NAMALWA (cell line): ENCODE measurements at regions not wholly inside any gene's neighbourhood (a gene's known extent, or its start where the extent isn't known, plus 50 kb on each side); places are given as distances from the start of the nearest gene placed in this dataset.

ENCODE experiments used
- DNase-seq: peaks from one replicate; pipeline ENCODE4 v3.0.0-alpha.2; 2015; ENCODE audit warnings: low spot score

DNA sequence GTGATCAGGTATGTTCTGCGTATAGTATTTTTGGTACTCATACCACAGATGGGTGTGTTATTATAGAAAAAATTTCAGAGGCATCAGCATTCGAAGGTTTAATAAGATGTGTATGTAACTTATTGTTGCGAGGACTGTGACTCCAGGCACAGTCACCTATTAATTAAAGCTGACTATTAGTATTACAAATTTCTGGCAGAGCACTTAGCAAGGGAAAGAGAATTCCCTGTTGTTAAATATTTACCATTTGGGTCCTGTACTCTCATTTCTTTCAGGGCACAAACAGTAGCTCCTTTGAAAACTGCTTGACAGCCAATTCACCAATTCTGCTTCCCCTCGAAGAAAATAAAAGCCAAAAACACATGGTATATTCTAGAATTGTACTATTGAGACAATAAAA is 653.8 kb downstream of the ELAVL2 start:
- DNase-seq: no peak

DNA sequence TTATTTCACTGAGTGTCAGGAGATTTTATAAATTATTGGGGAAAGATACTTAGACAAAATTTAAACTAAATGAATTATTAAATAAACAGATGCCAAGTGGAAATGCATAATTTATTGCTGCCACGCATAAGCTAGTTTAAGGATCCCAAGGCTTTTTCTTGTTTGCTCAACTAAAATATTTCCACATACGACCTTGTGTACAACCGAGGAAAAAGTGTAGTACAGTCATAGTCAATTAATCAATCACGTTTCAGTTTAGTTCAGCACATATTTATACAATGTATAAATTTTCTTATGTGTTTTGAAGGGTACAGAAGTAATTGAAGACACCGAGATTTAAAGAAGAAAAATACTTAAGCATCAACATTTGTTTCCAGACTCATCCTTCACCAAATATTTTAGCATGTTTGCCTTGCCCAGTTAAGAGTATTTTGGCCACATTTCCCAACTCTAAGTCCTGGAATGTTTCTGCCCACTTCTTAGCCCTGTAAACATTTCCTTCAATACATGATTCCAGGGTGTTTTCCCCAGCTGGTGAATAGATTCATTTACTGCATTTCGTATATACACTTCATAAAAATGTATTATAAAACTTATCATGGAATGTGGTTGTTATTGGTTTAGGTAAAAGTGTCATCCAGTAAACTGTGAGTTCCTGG is 652.9 kb downstream of the ELAVL2 start:
- DNase-seq: no peak

- no peak for DNase-seq
Observed at GRCh38 chr9:23194281-23194680, 631.8 kb downstream of the ELAVL2 start.

- DNase-seq: no peak
Observed at GRCh38 chr9:23215688-23216087, 610.4 kb downstream of the ELAVL2 start.

- DNase-seq: no peak
Observed at GRCh38 chr9:23219471-23219870, 606.6 kb downstream of the ELAVL2 start.

- no peak for DNase-seq
Observed at GRCh38 chr9:23220171-23220570, 605.9 kb downstream of the ELAVL2 start.

DNA sequence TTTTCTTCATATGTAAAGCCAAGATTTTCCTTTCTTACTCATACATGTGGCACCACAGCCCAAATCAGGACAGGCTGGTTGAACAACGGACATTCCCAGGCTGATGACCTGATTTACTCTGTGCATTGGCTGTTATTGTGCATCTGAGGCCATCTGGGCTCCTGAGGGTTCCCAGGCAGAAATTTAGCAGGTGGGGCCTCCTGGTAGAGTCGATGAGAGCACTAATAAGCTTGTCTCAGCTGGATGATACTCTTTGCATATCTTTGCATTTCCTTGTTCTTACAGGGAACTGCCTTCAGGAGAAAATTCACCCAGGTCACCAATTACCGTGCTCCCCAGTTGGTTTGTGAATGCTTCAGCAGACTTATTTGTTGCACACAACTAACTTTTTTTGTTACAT is 605.1 kb downstream of the ELAVL2 start:
- no peak for DNase-seq

GRCh38 chr9:23229890-23230317 is 596.1 kb downstream of the ELAVL2 start:
- no peak for DNase-seq

- no peak for DNase-seq
Observed at GRCh38 chr9:23232831-23233230, 593.2 kb downstream of the ELAVL2 start.

DNA sequence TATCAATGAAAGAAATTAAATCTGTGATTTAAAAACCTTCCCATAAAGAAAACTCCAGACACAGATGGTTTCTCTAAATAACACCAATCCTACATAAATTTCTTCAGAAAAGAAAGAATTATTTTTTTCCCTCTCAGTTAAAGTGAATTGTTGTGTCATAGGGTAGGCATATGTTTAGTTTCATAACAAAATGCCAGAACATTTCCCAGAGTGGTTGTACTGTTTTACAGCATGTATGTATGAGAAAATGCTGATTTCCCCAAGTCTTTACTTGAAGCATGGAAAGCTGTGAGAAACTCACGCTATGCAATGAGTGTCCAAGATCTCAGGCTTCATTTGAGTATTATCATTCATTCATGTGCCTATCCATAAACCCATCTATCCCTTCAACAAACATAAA is 582.5 kb downstream of the ELAVL2 start:
- DNase-seq: no peak

DNA sequence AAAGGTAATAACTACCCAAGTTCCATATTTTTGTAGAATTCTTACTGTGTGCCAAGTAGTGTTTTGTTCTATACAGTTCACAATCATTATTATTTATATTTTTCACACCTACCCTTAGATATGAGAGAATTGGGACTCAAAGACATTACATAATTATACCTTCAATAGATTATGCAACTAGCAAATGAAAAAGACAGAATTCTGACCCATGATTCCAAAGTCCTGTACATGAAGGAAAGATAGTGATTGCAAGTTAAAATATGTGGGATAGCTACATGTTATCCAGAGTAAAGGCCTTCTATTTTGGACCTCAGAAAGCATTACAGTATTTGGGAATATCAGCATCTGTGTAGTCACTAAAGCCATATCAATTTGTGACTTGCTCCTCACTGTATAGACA is 581.0 kb downstream of the ELAVL2 start:
- no peak for DNase-seq

- DNase-seq: no peak
Observed at GRCh38 chr9:23254404-23255184, 571.4 kb downstream of the ELAVL2 start.

DNA sequence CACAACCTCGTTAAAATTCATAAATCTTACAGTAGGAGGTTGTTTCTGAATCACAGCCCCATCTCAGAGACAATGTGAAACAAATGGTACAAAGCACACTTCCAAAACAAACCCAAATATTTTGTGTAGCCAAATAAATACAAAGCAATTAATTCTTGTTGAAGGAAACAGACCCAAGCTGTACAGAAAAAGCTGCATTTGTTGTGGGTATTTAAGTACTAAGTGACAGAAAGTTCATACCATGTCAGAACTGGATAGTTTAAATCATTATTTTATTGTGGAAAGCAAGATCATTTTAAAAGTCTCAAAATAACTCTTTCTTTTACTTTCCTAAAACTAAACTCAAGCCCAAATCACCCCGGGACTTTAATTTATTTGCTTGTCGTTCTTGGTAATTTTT is 570.7 kb downstream of the ELAVL2 start:
- DNase-seq: no peak

- no peak for DNase-seq
Observed at GRCh38 chr9:23258569-23258968, 567.5 kb downstream of the ELAVL2 start.

DNA sequence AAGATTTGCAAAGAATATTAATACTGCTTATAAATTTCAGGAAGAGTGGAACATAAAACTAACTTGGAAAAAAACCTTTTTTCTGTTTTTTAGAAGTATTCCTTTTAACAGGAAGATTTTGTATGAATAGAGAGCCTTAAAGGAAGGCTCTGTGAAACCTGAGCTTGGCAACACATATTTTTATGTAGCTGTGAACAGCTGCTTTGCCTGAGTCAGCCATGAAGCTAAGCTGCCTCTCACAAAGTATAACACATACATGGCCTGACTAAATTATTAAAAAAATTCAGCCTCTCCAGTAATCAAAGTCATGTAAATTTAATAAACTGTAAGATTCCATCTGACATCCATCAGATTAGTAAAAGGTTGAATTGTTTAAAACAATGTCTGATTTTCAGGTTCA is 547.5 kb downstream of the ELAVL2 start:
- no peak for DNase-seq

DNA sequence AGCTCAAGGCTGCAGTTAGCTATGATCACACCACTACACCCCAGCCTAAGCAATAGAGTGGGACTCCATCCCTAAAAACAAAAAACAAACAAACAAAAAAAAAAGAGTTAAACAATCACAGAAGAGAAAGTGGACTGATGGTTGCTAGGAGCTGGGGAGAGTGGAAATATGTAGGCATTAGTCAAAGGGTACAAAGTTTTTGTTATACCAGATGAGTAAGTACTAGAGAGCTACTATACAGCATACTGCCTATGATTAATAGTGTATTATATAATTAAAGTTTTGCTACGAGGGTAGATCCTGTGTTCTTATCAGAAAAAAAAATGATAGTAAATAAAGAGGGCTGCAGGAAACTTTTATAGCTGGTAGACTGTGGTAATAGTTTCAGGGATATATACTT is 538.6 kb downstream of the ELAVL2 start:
- DNase-seq: no peak

DNA sequence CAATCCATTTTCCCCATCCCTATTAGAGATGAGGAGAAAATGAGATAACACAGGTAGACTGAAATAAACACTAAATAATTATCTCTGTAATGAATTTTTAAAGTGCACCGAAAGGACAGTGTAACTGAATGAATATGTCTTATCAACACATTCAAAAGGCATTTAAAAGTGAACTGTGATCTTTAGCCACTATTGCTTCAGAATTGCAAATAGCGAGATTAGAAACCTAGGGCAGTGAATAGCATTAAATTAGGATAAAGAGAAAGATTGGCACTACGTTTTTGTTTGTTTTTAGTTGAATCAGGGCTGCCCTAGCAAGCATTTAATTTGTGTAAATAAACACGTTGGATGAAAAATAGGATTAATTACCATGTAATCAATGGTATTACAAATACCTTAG is 537.5 kb downstream of the ELAVL2 start:
- no peak for DNase-seq

DNA sequence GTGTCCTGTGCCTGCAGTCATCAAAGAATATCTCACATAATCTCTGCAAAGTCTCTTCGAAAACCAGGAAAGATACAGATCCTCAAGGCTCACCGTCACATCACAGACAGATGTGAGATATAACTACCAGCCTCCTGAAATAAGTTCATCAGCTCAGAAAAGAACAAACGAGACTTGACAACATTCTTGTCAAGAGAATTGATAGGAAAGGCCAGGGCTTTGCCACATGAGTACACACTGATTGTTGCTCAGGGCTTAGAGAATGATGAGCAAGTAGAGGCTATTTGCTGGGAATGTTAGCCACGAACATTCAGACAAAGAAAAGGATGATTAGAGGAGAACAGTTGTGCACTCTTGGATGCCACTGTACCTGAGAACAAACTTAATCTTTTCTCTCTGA is 535.1 kb downstream of the ELAVL2 start:
- no peak for DNase-seq

- DNase-seq: no peak
Observed at GRCh38 chr9:23302281-23302680, 523.8 kb downstream of the ELAVL2 start.

DNA sequence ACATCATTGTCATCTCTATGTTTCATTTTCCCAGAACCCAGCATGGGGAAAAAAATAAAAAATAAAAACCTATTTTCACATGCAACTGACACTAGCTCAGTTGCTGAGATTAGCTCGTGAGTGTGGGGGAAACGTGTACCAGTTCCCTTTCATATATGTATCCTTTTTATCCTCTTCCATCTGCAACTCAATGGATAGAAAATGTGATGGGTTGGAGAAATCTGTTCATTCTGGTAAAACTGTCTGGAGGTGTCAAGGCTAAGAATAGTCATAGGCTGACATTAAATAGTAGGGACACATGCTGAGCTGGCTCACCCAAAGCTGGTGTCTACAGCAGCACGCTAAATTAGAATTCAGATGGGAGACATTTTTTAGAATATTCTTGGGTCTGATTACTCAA is 519.3 kb downstream of the ELAVL2 start:
- no peak for DNase-seq

DNA sequence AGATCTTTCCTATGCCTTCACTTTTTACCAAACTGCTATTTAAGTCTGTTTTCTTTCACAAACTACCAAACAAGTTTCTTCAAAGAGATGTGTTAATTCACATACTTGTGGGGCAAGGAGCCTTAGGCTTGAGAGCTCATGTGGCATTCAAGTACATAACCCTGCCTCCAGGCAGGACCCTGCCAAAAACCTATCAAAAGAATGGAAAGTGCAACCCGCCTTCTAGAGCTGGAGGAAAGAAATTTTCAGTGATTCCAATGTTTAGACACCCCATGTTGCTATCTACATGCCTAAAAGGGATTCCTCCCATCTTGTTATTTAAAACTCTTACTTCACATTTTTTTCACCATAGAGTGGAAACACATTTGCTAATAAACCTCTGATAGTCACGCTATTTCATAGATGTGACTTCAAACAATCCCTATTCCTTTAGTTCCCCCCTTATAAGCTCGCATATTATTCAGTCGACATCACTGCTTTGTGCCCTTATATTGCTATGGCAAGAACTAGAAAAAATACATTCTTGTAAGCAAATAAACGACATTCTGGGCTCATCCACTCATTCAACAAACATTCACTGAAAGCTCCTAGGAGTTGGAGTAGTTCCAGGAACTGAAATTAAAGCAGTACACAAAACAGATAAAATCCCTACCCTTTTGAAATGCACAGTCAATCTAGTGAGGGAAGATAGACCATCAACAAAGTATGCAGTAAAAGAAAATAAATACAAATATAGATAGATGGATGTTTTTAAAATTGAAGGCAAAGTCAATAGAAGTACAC is 518.1 kb downstream of the ELAVL2 start:
- DNase-seq: no peak

DNA sequence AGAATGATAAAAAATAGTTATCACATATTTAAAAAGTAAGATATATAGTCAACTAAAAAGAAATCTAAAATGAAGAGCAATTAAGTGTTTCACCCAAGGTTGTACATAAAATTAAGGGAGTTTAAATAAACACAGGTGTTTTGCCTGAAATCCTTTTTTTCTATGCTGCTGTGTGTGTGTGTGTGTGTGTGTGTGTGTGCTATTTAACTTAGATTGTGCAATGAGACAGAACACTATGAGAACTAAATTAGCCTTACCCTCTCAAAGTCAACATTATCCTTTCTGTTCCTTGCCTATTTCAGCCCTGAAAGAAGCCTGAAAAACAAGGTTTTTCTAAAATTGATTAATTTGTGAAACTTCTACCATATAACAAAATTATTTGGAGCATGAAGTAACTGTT is 516.2 kb downstream of the ELAVL2 start:
- no peak for DNase-seq

- no peak for DNase-seq
Observed at GRCh38 chr9:23314247-23314646, 511.8 kb downstream of the ELAVL2 start.
